Iris pigment epithelial cell (primary cell): ENCODE measurements at regions not wholly inside any gene's neighbourhood (a gene's known extent, or its start where the extent isn't known, plus 50 kb on each side); places are given as distances from the start of the nearest gene placed in this dataset.

ENCODE experiments used
- DNase-seq: peaks from one replicate; pipeline ENCODE4 v3.0.0-alpha.2; 2011; ENCODE audit warnings: low read depth

DNA sequence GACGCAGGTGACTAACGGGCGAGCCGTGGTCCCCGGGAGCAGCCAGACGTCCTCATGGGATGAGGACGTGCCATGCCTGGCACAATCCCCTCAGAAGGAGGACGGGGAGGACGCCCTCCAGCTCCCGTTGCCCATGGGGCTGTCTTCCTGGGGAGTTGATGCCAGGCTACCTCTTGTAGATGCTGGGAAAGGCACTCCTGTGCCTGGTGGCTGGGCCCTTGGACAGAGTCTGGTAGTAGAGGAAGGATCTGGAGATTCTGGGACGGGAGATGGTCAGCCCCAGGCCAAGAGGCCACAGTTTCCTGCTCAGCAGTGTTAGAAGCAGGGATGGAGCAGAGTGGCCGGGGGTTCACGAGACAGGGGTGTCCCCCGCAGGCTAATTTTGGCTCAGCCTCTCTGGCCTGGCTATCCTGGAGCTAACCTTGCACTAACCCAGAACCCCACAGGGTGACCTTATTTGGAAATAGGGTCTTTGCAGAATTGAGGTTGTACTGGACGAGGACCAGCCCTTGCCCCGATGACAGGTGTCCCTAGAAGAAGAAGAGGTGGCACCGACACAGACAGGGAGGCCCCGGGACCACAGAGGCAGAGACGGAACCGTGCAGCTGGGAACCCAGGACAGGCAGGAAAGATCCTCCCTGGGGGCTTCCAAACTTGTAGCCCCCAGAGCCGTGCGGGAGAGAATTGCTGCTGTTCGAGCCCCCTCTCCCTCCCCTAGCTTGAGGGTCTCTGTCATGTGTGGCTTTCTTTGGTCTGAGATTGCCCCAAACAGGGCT, 50.1 kb upstream of the ADRA2C start:
- DNase-seq, result no peak

DNA sequence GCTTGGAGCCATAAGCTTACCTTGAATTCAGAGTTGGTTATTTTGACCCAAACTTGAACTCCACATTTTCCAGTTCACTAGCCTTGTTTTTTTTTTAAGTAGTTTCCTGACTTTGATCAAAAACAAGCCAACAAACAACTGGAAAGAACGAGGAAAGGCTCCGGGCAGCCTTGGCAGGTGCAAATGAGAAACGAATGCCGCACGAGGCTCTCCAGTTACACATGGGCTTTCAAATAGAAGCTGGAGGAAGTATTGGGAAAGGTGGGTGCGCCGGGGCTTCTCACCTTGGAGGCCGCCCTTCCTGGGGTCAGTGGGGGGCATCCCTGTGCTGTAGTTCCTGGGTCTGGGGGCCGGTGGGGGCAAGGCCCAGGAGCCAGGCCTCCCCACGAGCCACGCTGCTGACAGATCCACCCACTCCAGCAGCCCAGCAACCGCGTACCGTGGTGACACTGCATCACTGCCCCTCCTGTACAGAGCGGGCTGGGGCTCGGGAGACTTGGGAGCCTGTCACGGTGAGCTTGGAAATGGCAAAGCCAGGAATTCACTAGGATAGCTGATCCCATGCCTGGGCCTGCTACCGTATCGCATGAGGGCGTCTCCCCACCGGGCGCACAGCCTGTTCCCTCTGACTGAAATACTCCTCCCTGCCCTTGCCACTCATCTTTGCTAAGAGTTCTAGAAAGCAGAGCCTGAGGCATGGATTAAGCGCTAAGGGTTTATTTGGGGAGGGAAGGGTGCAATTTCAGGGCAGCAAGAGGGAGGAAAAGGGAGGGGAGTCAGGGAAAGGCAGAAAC, 50.9 kb upstream of the ADRA2C start:
- DNase-seq, result no peak

DNA sequence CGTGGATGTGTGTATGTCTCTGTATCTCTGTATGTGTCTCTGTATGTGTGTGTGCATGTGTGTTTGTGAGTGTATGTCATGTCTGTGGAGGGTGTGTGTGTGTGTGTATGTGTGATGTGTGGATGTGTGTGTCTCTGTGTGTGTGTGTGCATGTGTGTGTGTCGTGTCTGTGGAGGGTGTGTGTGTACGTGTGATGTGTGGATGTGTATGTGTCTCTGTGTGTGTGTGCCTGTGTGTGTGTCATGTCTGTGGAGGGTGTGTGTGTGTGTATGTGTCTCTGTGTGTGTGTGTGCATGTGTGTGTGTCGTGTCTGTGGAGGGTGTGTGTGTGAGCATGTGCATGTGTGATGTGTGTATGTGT, 51.6 kb upstream of the ADRA2C start:
- no peak for DNase-seq

DNA sequence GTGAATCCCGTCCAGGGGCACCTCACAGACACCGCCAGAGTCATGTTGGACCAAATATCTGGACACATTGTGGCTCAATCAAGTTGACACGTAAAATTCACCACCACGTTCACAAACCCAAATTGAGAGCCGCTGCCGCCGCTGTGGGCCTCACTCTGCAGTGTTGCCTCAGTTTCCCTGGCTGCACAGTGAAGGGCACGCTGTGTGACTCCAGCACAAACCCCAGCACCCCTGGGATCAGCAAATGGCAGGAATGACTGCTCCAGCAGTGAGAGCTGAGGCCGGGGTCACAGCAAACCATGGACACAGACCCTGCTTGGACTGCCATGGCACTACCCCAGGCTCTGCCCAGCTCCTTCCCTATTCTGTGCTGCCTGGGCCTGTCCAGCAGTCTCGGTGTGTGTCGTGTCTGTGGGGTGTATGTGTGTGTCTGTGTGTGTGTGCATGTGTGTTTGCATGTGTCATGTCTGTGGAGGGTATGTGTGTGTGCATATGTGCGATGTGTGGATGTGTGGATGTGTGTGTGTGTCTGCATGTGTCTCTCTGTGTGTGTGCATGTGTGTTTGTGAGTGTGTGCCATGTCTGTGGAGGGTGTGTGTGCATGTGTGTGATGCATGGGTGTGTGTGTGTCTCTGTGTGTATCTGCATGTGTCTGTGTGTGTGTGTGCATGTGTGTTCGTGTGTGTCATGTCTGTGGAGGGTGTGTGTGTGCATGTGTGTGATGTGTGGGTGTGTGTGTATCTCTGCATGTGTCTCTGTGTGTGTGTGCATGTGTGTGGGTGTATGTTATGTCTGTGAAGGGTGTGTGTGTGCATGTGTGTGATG, 52.2 kb upstream of the ADRA2C start:
- no peak for DNase-seq

DNA sequence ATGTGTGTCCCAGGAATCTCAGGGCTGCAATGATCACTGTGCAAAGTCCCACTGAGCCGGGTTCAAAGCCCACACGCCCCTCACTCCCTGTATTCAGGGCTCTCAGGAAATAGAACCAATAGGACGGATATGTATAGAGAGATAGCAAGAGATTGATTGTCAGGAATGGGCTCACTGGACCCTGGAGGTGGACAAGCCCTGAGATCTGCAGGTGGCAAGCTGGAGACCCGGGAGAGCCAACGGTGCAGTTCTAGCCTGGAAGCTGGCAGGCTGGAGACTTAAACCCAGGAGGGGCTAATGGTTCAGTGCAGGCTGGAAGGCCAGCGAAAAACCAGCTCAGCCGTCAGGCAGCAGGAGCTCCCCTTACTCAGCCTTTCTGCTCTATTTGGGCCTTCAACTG, 52.8 kb upstream of the ADRA2C start:
- no peak for DNase-seq

GRCh38 chr4:3712936-3713335, 53.2 kb upstream of the ADRA2C start:
- no peak for DNase-seq

DNA sequence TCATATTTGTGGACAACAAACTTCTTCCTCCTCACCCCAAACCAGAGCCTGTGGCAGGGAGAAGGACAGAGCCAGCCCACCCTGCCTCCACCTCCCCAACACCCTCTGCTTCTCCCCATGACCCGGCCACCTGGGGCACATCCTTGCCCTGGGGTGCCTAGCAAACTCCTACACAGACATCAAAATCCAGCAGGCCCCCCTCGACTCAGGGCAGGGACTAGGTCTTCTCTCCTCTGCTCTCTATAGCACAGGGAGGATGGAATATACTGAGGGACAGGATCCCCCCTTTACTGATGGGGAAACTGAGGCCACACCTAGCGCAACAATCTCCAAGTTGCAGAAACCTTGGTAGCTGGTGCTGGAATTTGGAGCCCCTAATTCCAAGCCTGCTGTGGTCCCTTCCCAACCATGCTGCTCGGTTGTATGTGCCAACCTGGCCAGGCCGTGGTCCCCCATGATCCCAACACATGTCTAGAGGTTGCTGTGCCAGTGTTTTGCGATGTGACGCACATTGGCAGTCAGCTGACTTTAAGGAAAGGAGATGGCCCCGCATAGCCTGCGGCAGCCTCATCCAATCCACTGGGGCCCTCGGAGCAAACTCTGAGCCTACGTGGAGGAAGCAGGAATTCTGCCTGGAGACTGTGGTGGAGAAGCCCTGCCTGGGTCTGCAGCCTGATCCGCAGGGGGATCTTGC, 53.9 kb upstream of the ADRA2C start:
- no peak for DNase-seq

DNA sequence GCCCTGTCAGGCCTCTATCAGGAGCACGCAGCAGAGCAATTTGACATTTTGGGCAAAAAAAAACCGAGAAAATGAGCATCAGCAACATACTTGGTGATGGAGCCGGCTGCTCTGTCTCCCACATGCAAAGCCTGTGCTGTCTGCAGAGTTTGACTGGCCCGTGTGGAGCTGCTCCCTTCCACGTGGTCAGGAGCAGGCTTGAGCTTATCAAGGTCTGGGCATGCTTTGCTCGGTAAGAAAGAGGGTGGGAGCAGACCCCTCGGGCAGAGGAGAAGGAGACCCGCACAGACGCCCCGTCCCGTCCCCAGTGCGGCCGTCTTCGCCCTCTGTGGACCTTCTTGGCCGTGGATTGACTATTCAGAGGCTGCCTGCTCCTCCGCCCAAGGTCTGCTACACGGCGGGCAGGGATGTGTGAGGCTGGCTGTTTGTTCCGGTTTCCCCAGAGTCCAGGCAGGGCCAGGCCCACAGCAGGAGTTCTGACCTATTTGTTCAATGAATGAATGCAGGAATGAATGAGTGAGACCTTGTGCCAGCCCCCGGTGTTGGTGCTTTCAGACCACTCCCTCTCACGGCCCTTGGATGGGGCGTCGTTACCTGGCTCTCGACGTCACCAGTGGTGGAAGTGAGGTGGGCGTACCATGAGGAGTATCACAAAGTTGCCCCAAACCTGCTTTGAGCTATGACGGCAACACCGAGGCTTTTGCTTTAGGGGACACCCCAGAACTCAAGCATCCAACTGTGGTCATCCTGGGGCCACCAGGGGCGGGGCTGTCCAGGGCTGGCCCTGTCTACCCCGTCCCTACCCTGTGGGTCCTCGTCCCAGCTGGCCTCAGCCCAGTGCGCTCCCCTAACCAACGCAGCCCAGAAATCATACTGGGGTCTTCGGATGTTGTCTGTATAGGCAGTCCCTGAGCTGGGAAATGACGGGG, 54.7 kb upstream of the ADRA2C start:
- DNase-seq, result no peak

DNA sequence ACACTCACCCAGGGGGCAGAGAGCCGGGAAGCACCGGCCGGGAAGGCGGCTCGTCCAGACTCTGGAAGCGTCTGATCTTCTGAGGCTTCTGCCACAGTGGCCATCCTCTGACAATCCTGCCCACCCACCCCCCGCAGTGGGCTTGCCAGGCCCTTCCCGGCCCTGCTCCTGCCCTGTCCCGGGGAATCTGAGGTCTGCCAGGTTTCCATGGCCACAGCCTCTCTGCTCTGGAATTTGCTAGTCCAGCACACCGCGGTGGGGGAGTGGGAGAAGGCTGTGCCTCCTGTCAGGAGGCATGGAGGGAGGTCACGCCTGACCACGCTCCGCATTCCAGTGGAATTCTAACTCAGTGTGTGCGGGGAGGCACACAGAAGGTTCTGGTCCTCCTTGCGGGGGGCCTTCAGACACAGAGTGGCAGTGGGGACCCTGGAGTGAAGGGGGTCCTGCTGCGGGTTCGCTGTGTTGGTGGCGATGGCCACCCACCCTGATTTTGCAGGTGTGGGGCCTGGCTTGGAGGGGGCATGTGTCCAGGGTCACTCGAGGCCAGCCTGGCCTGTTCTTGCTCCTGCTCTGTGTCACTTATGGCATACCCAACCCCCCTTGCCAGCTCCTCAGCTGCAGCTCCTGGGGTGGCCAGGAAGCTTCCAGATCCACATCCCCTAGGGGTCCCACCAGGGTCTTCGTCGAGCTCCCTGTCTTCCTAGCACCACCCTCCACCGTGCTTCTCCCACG, 55.6 kb upstream of the ADRA2C start:
- DNase-seq, result no peak

GRCh38 chr4:3709846-3710441, 56.2 kb upstream of the ADRA2C start:
- no peak for DNase-seq

GRCh38 chr4:3709061-3709845, 56.9 kb upstream of the ADRA2C start:
- DNase-seq, result no peak

DNA sequence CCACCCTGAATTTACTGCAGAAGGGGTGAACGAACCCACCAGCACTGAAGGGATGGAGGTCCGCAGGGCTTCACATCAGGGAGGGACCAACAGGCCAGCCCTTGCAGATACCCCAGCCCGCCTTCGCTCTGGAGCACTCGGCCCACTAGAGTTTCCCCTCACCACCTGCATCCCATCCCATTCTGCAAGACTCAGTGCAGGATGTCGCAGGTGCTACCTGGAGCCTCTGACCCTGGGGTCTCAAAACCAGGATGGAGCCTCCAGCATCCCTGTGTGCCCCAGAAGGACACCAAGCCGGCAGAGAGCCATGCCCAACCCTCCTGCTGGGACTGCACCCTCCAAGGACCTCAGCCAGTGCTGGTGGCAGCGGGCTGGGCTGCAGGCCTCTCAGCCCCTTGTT, 57.6 kb upstream of the ADRA2C start:
- no peak for DNase-seq

DNA sequence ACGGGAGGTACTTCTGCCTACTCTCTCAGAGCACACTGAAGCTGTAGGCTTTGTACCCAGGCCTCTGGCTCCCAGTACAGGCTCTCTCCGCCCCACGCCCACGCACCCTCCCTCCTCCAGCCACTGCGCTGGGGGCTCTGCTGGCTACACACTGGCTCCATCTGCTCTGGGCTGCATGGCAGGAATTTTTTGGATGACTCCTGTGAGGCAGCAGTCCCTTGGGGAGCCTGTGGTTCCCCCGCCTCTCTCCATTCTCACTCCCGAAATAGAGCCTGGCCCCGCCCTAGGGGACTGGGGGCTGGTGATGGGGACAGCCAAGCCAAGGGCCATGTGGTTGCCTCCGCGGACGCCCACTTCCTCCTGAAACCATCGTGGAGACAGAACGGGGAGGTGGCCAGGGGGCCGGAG, 58.1 kb upstream of the ADRA2C start:
- DNase-seq, result no peak

DNA sequence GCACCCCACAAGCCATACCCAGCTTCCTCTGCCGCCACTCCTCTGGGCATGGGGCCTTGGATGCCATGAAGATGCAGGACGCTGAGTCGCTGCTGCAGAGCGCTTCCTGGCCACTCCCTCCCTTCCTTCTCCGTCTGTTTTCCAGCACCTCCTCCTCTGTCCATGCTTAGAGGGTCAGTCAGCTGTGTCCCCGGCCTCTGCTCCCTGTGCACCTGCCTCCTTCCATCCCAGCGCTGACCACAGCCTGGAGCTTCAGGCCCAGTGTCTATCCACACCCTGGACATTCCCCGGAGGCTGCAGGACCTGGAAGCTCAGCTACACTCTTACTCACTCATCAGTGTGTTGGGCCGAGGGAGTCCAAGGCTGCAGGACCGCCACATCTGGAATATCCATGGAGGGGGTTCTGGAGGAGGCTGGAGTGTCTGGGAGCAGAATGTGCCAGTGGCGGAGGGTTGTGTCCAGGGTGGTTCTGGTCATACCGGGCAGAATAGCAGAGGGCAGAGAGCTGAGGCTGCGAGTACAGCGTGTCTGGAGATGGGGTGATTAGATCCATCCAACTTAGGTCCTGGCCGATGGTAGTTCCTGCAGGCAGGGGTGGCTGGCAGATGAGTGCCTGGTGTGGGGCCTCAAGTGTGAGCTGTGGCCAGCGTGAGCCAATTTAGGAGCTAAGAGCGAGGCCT, 58.6 kb upstream of the ADRA2C start:
- DNase-seq, result no peak

GRCh38 chr4:3706565-3707422, 59.4 kb upstream of the ADRA2C start:
- DNase-seq, result no peak

DNA sequence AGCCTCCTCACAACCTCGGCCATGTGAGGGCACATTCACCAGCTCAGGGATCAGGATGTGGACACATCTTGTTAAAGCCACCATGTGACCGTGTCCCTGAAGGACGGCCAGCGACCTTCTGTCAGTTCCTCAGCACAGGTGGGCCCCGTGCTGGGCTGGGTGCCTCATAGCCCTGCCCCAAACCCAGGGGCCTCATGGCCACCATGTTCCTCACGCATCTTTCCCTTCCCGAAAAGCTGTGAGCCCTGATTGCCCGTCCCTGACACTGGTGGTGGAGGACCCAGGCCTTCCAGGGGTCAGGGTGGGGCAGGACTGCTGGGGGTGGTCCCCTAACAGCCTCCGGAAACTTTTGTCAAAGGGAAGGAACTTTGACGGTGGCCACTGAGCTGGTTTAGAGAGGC, 60.1 kb upstream of the ADRA2C start:
- DNase-seq, result no peak

DNA sequence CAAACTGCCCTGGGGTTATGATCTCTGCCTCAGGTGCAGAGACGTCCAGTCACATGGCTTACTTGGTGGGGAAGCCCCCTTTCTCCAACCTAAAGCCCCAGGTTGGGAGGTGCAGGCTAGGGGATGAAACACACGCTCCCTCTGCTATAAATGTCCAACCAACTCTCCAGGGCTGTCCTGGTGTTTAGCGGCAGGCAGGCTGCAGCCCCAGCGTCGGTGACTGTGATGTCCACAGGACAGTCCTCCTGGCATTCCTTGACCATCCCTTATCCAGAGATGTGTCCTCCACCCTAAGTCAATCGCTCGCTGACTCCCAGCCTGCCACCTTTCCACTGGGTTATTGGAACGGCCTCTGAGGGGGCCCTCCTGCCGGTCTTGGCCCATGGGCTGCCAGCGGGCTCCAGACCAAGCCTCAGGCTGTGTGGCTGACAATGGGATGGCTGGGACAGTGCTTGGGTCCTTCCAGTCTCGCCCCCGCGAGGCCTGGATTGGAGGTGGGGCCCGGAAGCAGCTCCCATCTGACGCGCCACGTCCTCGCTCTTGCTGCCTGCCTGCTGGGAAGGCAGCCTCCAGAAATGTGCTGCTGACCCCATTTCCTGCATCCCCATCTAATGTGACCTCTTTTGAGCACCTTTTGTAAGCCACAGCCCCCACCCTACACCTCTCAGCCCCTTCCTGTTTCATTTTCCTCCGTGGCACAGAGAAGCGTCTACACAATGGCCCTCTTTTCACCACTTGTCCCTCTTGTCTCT, 60.8 kb upstream of the ADRA2C start:
- no peak for DNase-seq
